NCI-H774 (cell line): ENCODE measurements at regions not wholly inside any gene's neighbourhood (a gene's known extent, or its start where the extent isn't known, plus 50 kb on each side); places are given as distances from the start of the nearest gene placed in this dataset.
"Not testable (repeated sequence)": the region's sequence is repeated elsewhere in the genome, so short reads cannot be mapped to it uniquely, and the experiment has no call there.

Experiments
- DNase-seq: peaks from one replicate; lab custom pipeline; 2025; lab: John Stamatoyannopoulos, UW

GRCh38 chr17:15802917-15803316, 70.8 kb downstream of the TBC1D26 start:
- not testable (repeated sequence) for DNase-seq

GRCh38 chr17:15806825-15807224, 74.7 kb downstream of the TBC1D26 start:
- not testable (repeated sequence) for DNase-seq

GRCh38 chr17:15813388-15813787, 81.3 kb downstream of the TBC1D26 start:
- not testable (repeated sequence) for DNase-seq

GRCh38 chr17:15814003-15814402, 81.9 kb downstream of the TBC1D26 start:
- not testable (repeated sequence) for DNase-seq

GRCh38 chr17:15817861-15818260, 85.8 kb downstream of the TBC1D26 start:
- not testable (repeated sequence) for DNase-seq

- DNase-seq, result not testable (repeated sequence)
Observed at GRCh38 chr17:15822280-15822679, 90.2 kb downstream of the TBC1D26 start.

GRCh38 chr17:15828727-15829314, 96.7 kb downstream of the TBC1D26 start:
- peak; percentile 21 for DNase-seq

- peak; percentile 11 for DNase-seq
Observed at GRCh38 chr17:15830221-15830620, 98.1 kb downstream of the TBC1D26 start.

- not testable (repeated sequence) for DNase-seq
Observed at GRCh38 chr17:15831182-15831581, 99.1 kb downstream of the TBC1D26 start.

- not testable (repeated sequence) for DNase-seq
Observed at GRCh38 chr17:15832921-15833480, 100.9 kb downstream of the TBC1D26 start.

GRCh38 chr17:15833890-15834289, 101.8 kb downstream of the TBC1D26 start:
- not testable (repeated sequence) for DNase-seq

GRCh38 chr17:15835481-15835880, 103.4 kb downstream of the TBC1D26 start:
- not testable (repeated sequence) for DNase-seq

GRCh38 chr17:15836249-15836982, 104.3 kb downstream of the TBC1D26 start:
- not testable (repeated sequence) for DNase-seq

GRCh38 chr17:15836991-15837390, 104.9 kb downstream of the TBC1D26 start:
- DNase-seq, result not testable (repeated sequence)

GRCh38 chr17:15847447-15848229, 97.3 kb upstream of the ADORA2B start:
- not testable (repeated sequence) for DNase-seq

- not testable (repeated sequence) for DNase-seq
Observed at GRCh38 chr17:15849054-15849453, 95.9 kb upstream of the ADORA2B start.

GRCh38 chr17:15850071-15850470, 94.9 kb upstream of the ADORA2B start:
- DNase-seq, result not testable (repeated sequence)

GRCh38 chr17:15850687-15851086, 94.2 kb upstream of the ADORA2B start:
- not testable (repeated sequence) for DNase-seq

GRCh38 chr17:15852863-15853262, 92.1 kb upstream of the ADORA2B start:
- DNase-seq, result not testable (repeated sequence)

- DNase-seq, result not testable (repeated sequence)
Observed at GRCh38 chr17:15856191-15856590, 88.7 kb upstream of the ADORA2B start.

GRCh38 chr17:15856745-15857144, 88.2 kb upstream of the ADORA2B start:
- DNase-seq, result not testable (repeated sequence)

- DNase-seq, result not testable (repeated sequence)
Observed at GRCh38 chr17:15858082-15858481, 86.8 kb upstream of the ADORA2B start.
